Activated CD8-positive, alpha-beta T cell treated with anti-CD3 and anti-CD28 coated beads, Interleukin-2, amount 10 ng/mL, durations not matched to agents 7 days and 5 days (primary cell): ENCODE measurements at regions not wholly inside any gene's neighbourhood (a gene's known extent, or its start where the extent isn't known, plus 50 kb on each side); places are given as distances from the start of the nearest gene placed in this dataset.

ENCODE experiments used
- ATAC-seq: fragments of 150-1000 bp; cut with Tn5 transposase; one replicate; pipeline ENCODE4 v1.10.0; 2021; ENCODE audit warnings: moderate library complexity
- CTCF ChIA-PET: fragments of 350-600 bp; sonication (Branson Sonifier 250); formaldehyde crosslinking; loops from one replicate; lab custom pipeline; 2021; ENCODE audit warnings: antibody characterized with exemption; lab: Charles Lee
- POLR2A ChIA-PET: fragments of 350-600 bp; sonication (Branson Sonifier 250); formaldehyde crosslinking; loops from one replicate; lab custom pipeline; 2021; ENCODE audit warnings: antibody characterized with exemption; lab: Charles Lee
- DNase-seq: peaks from one replicate; pipeline ENCODE4 v3.0.0-alpha.2; 2020
- H3K27ac Mint-ChIP-seq: one replicate; pipeline ENCODE4 v1.8.0; 2021; ENCODE audit warnings: mild to moderate bottlenecking, mixed read lengths
- H3K27me3 Mint-ChIP-seq: one replicate; pipeline ENCODE4 v1.8.0; 2021; ENCODE audit warnings: low read depth, mixed read lengths
- H3K36me3 Mint-ChIP-seq: one replicate; pipeline ENCODE4 v1.8.0; 2021; ENCODE audit warnings: low read depth, mixed read lengths
- H3K4me1 Mint-ChIP-seq: one replicate; pipeline ENCODE4 v1.8.0; 2021; ENCODE audit warnings: low read depth, mixed read lengths
- H3K4me3 Mint-ChIP-seq: one replicate; pipeline ENCODE4 v1.8.0; 2021; ENCODE audit warnings: mild to moderate bottlenecking, mixed read lengths
- H3K9me3 Mint-ChIP-seq: one replicate; pipeline ENCODE4 v1.8.0; 2022; ENCODE audit warnings: mixed read lengths; ENCODE audit not compliant: insufficient read depth

- Mint-ChIP-seq H3K36me3 (no peaks in the 10 kb centered on the region), H3K9me3 (no peaks in the 10 kb centered on the region), H3K4me1 (no peaks in the 10 kb centered on the region), H3K4me3 (no peak overlapping the region), H3K27me3 (no peaks in the 10 kb centered on the region), H3K27ac (no peak overlapping the region)
- ChIA-PET CTCF (no interaction called here), POLR2A (no interaction called here)
- ATAC-seq (no peak), DNase-seq (no peak)
Observed at GRCh38 chr1:222250376-222250775, 297.5 kb downstream of the HHIPL2 start.

- Mint-ChIP-seq H3K4me1 (no peaks in the 10 kb centered on the region), H3K9me3 (no peaks in the 10 kb centered on the region), H3K27ac (no peak overlapping the region), H3K27me3 (no peaks in the 10 kb centered on the region), H3K36me3 (no peaks in the 10 kb centered on the region), H3K4me3 (no peak overlapping the region)
- no peak for ATAC-seq
- DNase-seq = no peak
- CTCF ChIA-PET = no interaction called here
- POLR2A ChIA-PET = no interaction called here
Observed at GRCh38 chr1:222247811-222248310, 300.0 kb downstream of the HHIPL2 start.

DNA sequence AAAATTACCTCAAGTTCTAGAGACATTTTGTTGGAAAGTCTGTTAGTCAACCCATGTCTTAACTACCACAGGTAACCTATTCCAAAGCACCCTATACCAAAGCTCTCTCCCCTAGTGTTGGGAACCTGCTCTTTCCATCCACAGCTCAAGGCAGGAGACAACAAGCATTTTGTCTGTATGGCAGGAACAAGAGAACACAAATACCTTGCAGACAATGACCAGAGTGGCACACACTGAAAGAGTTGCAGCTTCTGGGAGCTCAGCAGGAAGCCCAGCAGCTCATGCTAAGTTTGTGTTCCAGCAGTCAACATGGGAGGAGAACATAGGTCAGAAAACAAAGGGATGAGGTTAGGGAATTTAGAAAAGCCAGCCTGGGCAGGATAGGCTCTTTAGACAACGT is 300.8 kb downstream of the HHIPL2 start:
- ATAC-seq (no peak), DNase-seq (no peak)
- Mint-ChIP-seq H3K9me3 (no peaks in the 10 kb centered on the region), H3K36me3 (no peaks in the 10 kb centered on the region), H3K27ac (no peak overlapping the region), H3K27me3 (no peaks in the 10 kb centered on the region), H3K4me1 (no peaks in the 10 kb centered on the region), H3K4me3 (no peak overlapping the region)
- ChIA-PET POLR2A (no interaction called here), CTCF (no interaction called here)

DNA sequence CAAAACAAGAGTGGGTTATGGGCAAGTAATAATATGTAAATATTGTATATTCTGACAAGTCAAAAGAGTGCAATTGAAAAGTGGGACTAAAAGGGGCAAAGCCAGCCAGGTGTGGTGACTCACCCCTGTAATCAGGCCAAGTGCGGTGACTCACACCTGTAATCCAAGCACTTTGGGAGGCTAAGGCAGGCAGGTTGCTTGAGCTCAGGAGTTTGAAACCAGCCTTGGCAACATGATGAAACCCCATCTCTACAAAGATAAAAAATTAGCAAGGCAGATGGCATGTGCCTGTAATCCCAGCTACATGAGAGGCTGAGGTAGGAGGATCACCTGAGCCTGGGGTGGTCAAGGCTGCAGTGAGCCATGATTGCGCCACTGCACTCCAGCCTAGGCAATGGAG is 304.0 kb downstream of the HHIPL2 start:
- CTCF ChIA-PET = no interaction called here
- no peaks in the 10 kb centered on the region for H3K27me3 Mint-ChIP-seq
- DNase-seq (no peak), ATAC-seq (no peak)
- H3K27ac Mint-ChIP-seq = no peak overlapping the region
- H3K4me3 Mint-ChIP-seq = no peak overlapping the region
- POLR2A ChIA-PET = no interaction called here
- no peaks in the 10 kb centered on the region for H3K36me3 Mint-ChIP-seq
- no peaks in the 10 kb centered on the region for H3K9me3 Mint-ChIP-seq
- no peaks in the 10 kb centered on the region for H3K4me1 Mint-ChIP-seq

DNA sequence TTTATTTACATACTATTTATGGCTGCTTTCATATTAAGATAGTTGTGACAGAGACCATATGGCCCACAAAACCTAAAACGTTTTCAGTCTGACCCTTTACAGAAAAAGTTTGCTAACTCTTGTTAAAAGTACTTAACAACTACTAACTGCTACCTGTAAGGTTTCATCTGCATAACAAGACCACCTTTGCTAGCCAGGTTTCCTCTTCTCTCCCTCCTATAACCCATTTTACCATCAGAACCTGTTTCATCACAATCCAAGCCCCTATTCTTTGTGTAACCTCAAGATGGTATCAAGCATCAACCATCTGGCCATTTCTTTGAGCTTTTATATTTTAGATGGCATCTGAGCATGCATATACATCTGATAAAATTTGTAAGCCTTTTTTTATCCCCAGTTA is 305.4 kb downstream of the HHIPL2 start:
- no peak overlapping the region for H3K4me3 Mint-ChIP-seq
- ChIA-PET CTCF (no interaction called here), POLR2A (interaction anchor here (0.5 kb wide), 1 partner anchor 988 kb away, joined by 3 read pairs; no protein-coding TSS in a partner anchor)

DNA sequence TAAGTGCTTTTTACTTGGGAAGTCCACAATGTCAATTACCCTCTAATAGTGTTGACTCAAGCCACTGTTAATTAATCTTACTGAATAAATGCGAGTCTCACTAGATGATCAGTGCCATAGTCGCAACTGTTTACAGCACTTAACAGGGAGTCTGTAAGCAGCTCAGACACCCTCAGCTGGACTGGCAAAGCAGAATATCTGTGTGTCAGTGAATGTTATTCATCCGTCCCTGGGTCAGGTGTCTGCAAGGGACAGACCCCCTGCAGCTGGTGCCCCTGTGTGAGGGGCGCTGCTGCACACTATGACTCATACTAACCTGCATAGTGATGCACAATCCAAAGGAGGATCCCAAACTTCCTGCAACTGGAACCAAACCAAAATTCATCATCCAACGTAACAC is 306.5 kb downstream of the HHIPL2 start:
- CTCF ChIA-PET = no interaction called here
- Mint-ChIP-seq H3K36me3 (no peaks in the 10 kb centered on the region), H3K27me3 (no peaks in the 10 kb centered on the region), H3K4me3 (no peak overlapping the region), H3K4me1 (no peaks in the 10 kb centered on the region), H3K27ac (no peak overlapping the region), H3K9me3 (no peaks in the 10 kb centered on the region)
- DNase-seq = no peak
- no peak for ATAC-seq
- POLR2A ChIA-PET = no interaction called here

More for the DNA sequence above, 305.4 kb downstream of the HHIPL2 start:
- Mint-ChIP-seq H3K4me1 (no peaks in the 10 kb centered on the region), H3K9me3 (no peaks in the 10 kb centered on the region), H3K36me3 (no peaks in the 10 kb centered on the region), H3K27ac (no peak overlapping the region), H3K27me3 (no peaks in the 10 kb centered on the region)
- DNase-seq (no peak), ATAC-seq (no peak)

DNA sequence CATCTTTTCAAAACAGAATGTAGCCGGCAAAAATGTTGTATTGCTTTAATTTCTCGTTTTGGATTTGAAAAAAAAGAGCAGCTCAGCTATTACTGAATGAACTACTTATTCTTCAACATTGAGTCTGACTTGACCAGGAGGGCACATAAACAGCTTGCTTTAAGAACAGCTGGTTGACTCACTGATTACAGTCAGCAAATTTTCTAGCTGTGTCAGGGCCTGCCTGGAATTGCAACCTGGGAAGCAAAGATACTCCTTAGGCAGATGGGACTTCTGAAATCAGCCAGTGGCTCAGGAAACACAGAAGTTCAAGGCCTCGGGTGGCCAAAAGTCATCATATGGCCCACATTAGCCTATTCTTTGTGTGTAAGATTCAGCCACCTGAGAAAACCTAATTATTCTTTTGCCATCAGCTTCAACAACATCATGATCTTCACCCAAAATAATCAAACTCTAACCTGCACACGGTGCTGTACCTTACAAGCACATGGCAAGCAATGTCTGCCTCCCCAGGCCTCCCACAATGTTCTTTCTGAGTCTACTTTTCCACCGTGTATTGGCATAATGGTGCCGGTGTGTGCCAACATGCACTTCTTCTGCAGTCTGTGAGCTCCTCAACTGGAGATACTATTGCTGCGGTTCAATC is 307.2 kb downstream of the HHIPL2 start:
- DNase-seq (no peak), ATAC-seq (no peak)
- ChIA-PET CTCF (no interaction called here), POLR2A (no interaction called here)
- Mint-ChIP-seq H3K4me1 (no peaks in the 10 kb centered on the region), H3K9me3 (no peaks in the 10 kb centered on the region), H3K27me3 (no peaks in the 10 kb centered on the region), H3K4me3 (no peak overlapping the region), H3K27ac (no peak overlapping the region), H3K36me3 (no peaks in the 10 kb centered on the region)

DNA sequence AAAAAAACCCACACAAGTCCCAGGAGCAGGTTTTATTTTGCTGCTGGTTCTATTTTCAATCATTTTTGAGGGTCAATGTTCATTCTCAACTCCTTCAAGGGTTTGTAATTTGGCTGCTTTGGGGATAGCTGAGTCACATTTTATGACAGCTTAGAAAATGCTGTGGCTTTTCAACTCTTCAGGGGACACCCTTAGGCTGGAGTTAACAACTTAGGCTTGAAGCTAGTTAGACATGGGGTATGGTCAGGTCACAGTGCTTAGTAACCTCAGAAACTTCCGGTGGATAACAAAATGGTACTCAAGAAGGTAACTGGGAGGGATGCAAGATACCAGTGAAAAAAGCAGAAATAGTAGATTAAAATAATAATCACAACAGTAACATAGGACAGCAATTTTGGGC is 308.8 kb downstream of the HHIPL2 start:
- no peaks in the 10 kb centered on the region for H3K9me3 Mint-ChIP-seq
- no peaks in the 10 kb centered on the region for H3K27me3 Mint-ChIP-seq
- ATAC-seq (no peak), DNase-seq (no peak)
- no peak overlapping the region for H3K27ac Mint-ChIP-seq
- CTCF ChIA-PET = no interaction called here
- H3K4me3 Mint-ChIP-seq = no peak overlapping the region
- no peaks in the 10 kb centered on the region for H3K36me3 Mint-ChIP-seq
- H3K4me1 Mint-ChIP-seq = no peaks in the 10 kb centered on the region
- POLR2A ChIA-PET = no interaction called here

GRCh38 chr1:222234351-222234750 is 313.6 kb downstream of the HHIPL2 start:
- DNase-seq = no peak
- H3K36me3 Mint-ChIP-seq = no peaks in the 10 kb centered on the region
- no peak for ATAC-seq
- H3K27ac Mint-ChIP-seq = no peak overlapping the region
- H3K4me3 Mint-ChIP-seq = no peak overlapping the region
- ChIA-PET CTCF (no interaction called here), POLR2A (no interaction called here)
- H3K9me3 Mint-ChIP-seq = no peaks in the 10 kb centered on the region
- no peaks in the 10 kb centered on the region for H3K4me1 Mint-ChIP-seq
- no peaks in the 10 kb centered on the region for H3K27me3 Mint-ChIP-seq

DNA sequence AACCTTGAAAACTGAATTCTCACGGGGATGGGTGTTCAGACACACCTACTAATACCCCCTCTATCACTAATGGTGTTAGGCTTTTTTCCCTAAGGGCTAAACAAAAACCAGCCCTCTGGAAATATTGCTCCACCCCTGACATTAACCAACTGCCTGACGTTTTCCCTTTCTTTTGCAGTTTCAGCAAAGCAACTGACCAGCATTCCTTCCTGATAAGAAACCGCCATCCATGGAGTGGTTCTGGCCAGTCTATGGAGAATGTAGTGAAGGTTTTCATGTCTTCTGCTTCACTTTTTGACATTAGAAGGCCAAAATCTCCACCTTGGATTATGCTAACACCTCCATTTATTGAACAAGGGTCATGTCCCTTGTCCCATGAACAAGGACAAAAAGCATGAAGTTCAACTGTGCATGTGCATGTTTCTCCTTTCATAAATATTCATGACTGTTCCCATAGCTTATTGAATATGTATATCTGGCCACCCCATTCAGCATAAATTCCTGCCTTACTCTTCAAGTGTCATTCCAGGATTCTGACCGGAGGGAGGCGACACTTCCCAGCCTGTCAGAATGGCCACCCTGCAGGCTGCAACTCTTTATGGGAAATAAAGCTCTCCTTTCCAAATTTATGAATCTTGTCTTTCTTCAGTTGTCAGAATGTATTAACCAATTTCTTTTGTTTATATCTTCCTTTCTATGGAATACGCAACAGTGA is 314.3 kb downstream of the HHIPL2 start:
- H3K36me3 Mint-ChIP-seq = no peaks in the 10 kb centered on the region
- ATAC-seq = no peak
- H3K27me3 Mint-ChIP-seq = no peaks in the 10 kb centered on the region
- H3K27ac Mint-ChIP-seq = no peak overlapping the region
- ChIA-PET POLR2A (no interaction called here), CTCF (no interaction called here)
- H3K9me3 Mint-ChIP-seq = no peaks in the 10 kb centered on the region
- no peaks in the 10 kb centered on the region for H3K4me1 Mint-ChIP-seq
- no peak for DNase-seq
- no peak overlapping the region for H3K4me3 Mint-ChIP-seq

GRCh38 chr1:222232842-222233241 is 315.1 kb downstream of the HHIPL2 start:
- H3K27me3 Mint-ChIP-seq = no peaks in the 10 kb centered on the region
- no peak overlapping the region for H3K4me3 Mint-ChIP-seq
- ATAC-seq (no peak), DNase-seq (no peak)
- H3K9me3 Mint-ChIP-seq = peaks cover 3% of the 10 kb centered on the region
- no peaks in the 10 kb centered on the region for H3K4me1 Mint-ChIP-seq
- POLR2A ChIA-PET = no interaction called here
- H3K27ac Mint-ChIP-seq = no peak overlapping the region
- CTCF ChIA-PET = no interaction called here
- no peaks in the 10 kb centered on the region for H3K36me3 Mint-ChIP-seq

DNA sequence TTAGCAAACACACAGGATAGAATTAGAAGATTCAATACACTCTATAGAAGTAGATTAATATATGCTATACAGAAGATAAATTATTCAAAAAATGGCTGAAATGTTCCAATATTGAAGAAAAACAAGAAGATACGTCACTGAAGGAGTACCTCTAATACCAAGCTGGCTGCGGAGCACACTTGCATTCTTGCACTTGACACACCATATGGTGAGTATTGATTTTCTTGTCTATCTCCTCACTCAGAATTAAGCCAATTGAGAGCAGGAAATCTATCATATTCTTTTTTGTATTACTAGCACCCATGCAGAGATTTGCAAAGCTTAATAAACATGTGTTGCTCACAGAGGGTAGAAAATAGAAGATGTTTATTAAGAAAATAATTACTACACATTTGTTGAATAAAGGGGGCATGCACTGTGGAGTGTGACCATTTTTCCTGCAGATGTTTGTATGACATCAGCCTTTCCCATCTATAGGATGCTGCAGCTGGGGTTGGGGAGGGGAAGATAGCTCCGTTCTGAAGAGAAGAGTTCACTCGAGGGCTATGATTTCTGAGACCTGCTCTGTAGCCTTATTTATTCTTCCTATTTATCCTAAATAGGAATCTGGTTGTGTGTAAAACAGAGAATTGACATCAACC is 318.1 kb downstream of the HHIPL2 start:
- H3K27ac Mint-ChIP-seq = no peak overlapping the region
- H3K4me3 Mint-ChIP-seq = no peak overlapping the region
- no peaks in the 10 kb centered on the region for H3K4me1 Mint-ChIP-seq
- DNase-seq = no peak
- CTCF ChIA-PET = no interaction called here
- H3K36me3 Mint-ChIP-seq = no peaks in the 10 kb centered on the region
- no peak for ATAC-seq
- H3K9me3 Mint-ChIP-seq = peaks cover 7% of the 10 kb centered on the region
- POLR2A ChIA-PET = no interaction called here
- H3K27me3 Mint-ChIP-seq = no peaks in the 10 kb centered on the region
